ENCODE measurements at regions not wholly inside any gene's neighbourhood (a gene's known extent, or its start where the extent isn't known, plus 50 kb on each side); places are given as distances from the start of the nearest gene placed in this dataset.

GRCh38 chr13:89455225-89455624, 1784.1 kb downstream of the SLITRK5 start (continued):
- TF ChIP-seq ZNF462 (CRISPR knock-in tag; IDR thresholded peaks at IDR 0.05), result no peak
- TF ChIP-seq EZH2phosphoT487 (IDR thresholded peaks at IDR 0.05; ENCODE audit: unreplicated experiment), result no peak
- TF ChIP-seq ZNF114 (CRISPR knock-in tag; IDR thresholded peaks at IDR 0.05), result no peak
- no peak for TF ChIP-seq EZH2 (IDR thresholded peaks at IDR 0.05; ENCODE audit: low read depth, unreplicated experiment)
- no peak for TF ChIP-seq POLR2AphosphoS5 (IDR thresholded peaks at IDR 0.05; ENCODE audit: low read depth)

GRCh38 chr13:89455741-89456140, 1784.6 kb downstream of the SLITRK5 start:
- H4K20me1 ChIP-seq (replicated peaks; ENCODE audit: insufficient read depth), result no peaks in the 10 kb centered on the region
- no peak for ATAC-seq
- no peaks in the 10 kb centered on the region for H3K36me3 ChIP-seq (ENCODE audit: insufficient read depth)
- no peak overlapping the region for H2AFZ ChIP-seq
- H3K4me2 ChIP-seq, result no peak overlapping the region
- no peak for DNase-seq (ENCODE audit: low spot score)
- H3F3A ChIP-seq (replicated peaks; ENCODE audit: low read depth), result no peaks in the 10 kb centered on the region
- Mint-ChIP-seq H3K36me3 (ENCODE audit: low read depth) (no peaks in the 10 kb centered on the region), H3K27me3 (ENCODE audit: insufficient read depth, low read depth, poor library complexity) (no peaks in the 10 kb centered on the region), H3K4me3 (no peak overlapping the region), H3K27ac (no peak overlapping the region), H3K4me1 (no peaks in the 10 kb centered on the region), H3K9me3 (no peaks in the 10 kb centered on the region)
- H3K4me3 ChIP-seq, result no peak overlapping the region
- no peaks in the 10 kb centered on the region for H3K4me1 ChIP-seq (ENCODE audit: insufficient read depth)
- no peak for TF ChIP-seq POLR2AphosphoS5 (IDR thresholded peaks at IDR 0.05; ENCODE audit: low read depth)
- TF ChIP-seq ZNF331 (CRISPR knock-in tag; IDR thresholded peaks at IDR 0.05; ENCODE audit: low read depth), result no peak
- TF ChIP-seq CTCF (conservative IDR thresholded peaks at IDR 0.05; ENCODE audit: low read depth in 2 of 2), result no peak
- no peak for TF ChIP-seq ZNF114 (CRISPR knock-in tag; IDR thresholded peaks at IDR 0.05)
- no peak overlapping the region for H3K27ac ChIP-seq (ENCODE audit: low read depth)
- no peaks in the 10 kb centered on the region for H3K9me2 ChIP-seq (ENCODE audit: insufficient read depth)
- no peaks in the 10 kb centered on the region for H3K27me3 ChIP-seq (ENCODE audit: insufficient read depth)
- no peaks in the 10 kb centered on the region for H3K79me2 ChIP-seq (replicated peaks; ENCODE audit: insufficient read depth)

Measured in GM23338 (cell line).